ENCODE measurements at regions not wholly inside any gene's neighbourhood (a gene's known extent, or its start where the extent isn't known, plus 50 kb on each side); places are given as distances from the start of the nearest gene placed in this dataset.
"Not testable (repeated sequence)": the region's sequence is repeated elsewhere in the genome, so short reads cannot be mapped to it uniquely, and the experiment has no call there.

GRCh38 chr17:34741967-34742366 lies 162.6 kb downstream of the TMEM132E start:
- ChIA-PET POLR2A (no interaction called here), CTCF (no interaction called here)
- Mint-ChIP-seq H3K27me3 (ENCODE audit: insufficient read depth, unreplicated experiment) (no peaks in the 10 kb centered on the region), H3K4me3 (ENCODE audit: unreplicated experiment) (no peak overlapping the region), H3K36me3 (ENCODE audit: insufficient read depth, unreplicated experiment) (no peaks in the 10 kb centered on the region), H3K4me1 (ENCODE audit: insufficient read depth, unreplicated experiment) (no peaks in the 10 kb centered on the region), H3K9me3 (ENCODE audit: unreplicated experiment) (peaks cover 34% of the 10 kb centered on the region), H3K27ac (ENCODE audit: low read depth, unreplicated experiment) (no peak overlapping the region)
- no peak for DNase-seq (ENCODE audit: unreplicated experiment)
- no peak for TF ChIP-seq CTCF (IDR thresholded peaks at IDR 0.05; ENCODE audit: unreplicated experiment)
- intact Hi-C loops (cut with micrococcal nuclease): no loop called here
- no TSS peak for BruUV-seq (replicated peaks)

GRCh38 chr17:34740565-34741520 lies 161.5 kb downstream of the TMEM132E start:
- CTCF ChIA-PET: interaction anchor here (0.7 kb wide), 2 partner anchors 16 to 19 kb away, joined by 3 to 4 read pairs; no protein-coding TSS in a partner anchor
- DNase-seq (ENCODE audit: unreplicated experiment): no peak
- BruUV-seq (replicated peaks): no TSS peak
- Mint-ChIP-seq H3K36me3 (ENCODE audit: insufficient read depth, unreplicated experiment) (no peaks in the 10 kb centered on the region), H3K27ac (ENCODE audit: low read depth, unreplicated experiment) (no peak overlapping the region), H3K4me1 (ENCODE audit: insufficient read depth, unreplicated experiment) (no peaks in the 10 kb centered on the region), H3K27me3 (ENCODE audit: insufficient read depth, unreplicated experiment) (no peaks in the 10 kb centered on the region), H3K9me3 (ENCODE audit: unreplicated experiment) (peaks cover 32% of the 10 kb centered on the region), H3K4me3 (ENCODE audit: unreplicated experiment) (no peak overlapping the region)
- TF ChIP-seq CTCF (IDR thresholded peaks at IDR 0.05; ENCODE audit: unreplicated experiment): no peak
- intact Hi-C loops (cut with micrococcal nuclease): no loop called here
- POLR2A ChIA-PET: no interaction called here

- H3K4me1 Mint-ChIP-seq (ENCODE audit: insufficient read depth, unreplicated experiment): no peaks in the 10 kb centered on the region
- CTCF ChIA-PET: interaction anchor here (0.6 kb wide), 1 partner anchor 226 kb away, joined by 3 read pairs; no protein-coding TSS in a partner anchor
- no peak for TF ChIP-seq CTCF (IDR thresholded peaks at IDR 0.05; ENCODE audit: unreplicated experiment)
- H3K4me3 Mint-ChIP-seq (ENCODE audit: unreplicated experiment): no peak overlapping the region
- BruUV-seq (replicated peaks): no TSS peak
- H3K36me3 Mint-ChIP-seq (ENCODE audit: insufficient read depth, unreplicated experiment): no peaks in the 10 kb centered on the region
- no peak for DNase-seq (ENCODE audit: unreplicated experiment)
- POLR2A ChIA-PET: no interaction called here
- peaks cover 32% of the 10 kb centered on the region for H3K9me3 Mint-ChIP-seq (ENCODE audit: unreplicated experiment)
- intact Hi-C loops (cut with micrococcal nuclease): no loop called here
- no peaks in the 10 kb centered on the region for H3K27me3 Mint-ChIP-seq (ENCODE audit: insufficient read depth, unreplicated experiment)
- H3K27ac Mint-ChIP-seq (ENCODE audit: low read depth, unreplicated experiment): no peak overlapping the region
Measured at GRCh38 chr17:34739386-34739785, 160.0 kb downstream of the TMEM132E start.

GRCh38 chr17:34737673-34738072 lies 158.3 kb downstream of the TMEM132E start:
- CTCF ChIA-PET: interaction anchor here (0.6 kb wide), 1 partner anchor 19 kb away, joined by 3 read pairs; no protein-coding TSS in a partner anchor
- DNase-seq (ENCODE audit: unreplicated experiment); POLR2A ChIA-PET; H3K27me3 Mint-ChIP-seq (ENCODE audit: insufficient read depth, unreplicated experiment); H3K36me3 Mint-ChIP-seq (ENCODE audit: insufficient read depth, unreplicated experiment); BruUV-seq (replicated peaks); H3K4me1 Mint-ChIP-seq (ENCODE audit: insufficient read depth, unreplicated experiment); H3K4me3 Mint-ChIP-seq (ENCODE audit: unreplicated experiment); intact Hi-C loops (cut with micrococcal nuclease); H3K27ac Mint-ChIP-seq (ENCODE audit: low read depth, unreplicated experiment): not testable (repeated sequence)
- peaks cover 35% of the 10 kb centered on the region for H3K9me3 Mint-ChIP-seq (ENCODE audit: unreplicated experiment)

Data from MCF 10A (cell line).